ENCODE measurements at regions not wholly inside any gene's neighbourhood (a gene's known extent, or its start where the extent isn't known, plus 50 kb on each side); places are given as distances from the start of the nearest gene placed in this dataset.
"Not testable (repeated sequence)": the region's sequence is repeated elsewhere in the genome, so short reads cannot be mapped to it uniquely, and the experiment has no call there.

- no peak for DNase-seq
- peaks cover 10% of the 10 kb centered on the region for H3K27me3 Mint-ChIP-seq (ENCODE audit: unreplicated experiment)
- peaks cover 7% of the 10 kb centered on the region for H3K9me3 Mint-ChIP-seq (ENCODE audit: unreplicated experiment)
- no peak for TF ChIP-seq CTCF (IDR thresholded peaks at IDR 0.05; ENCODE audit: partially characterized antibody, unreplicated experiment)
- H3K27ac Mint-ChIP-seq (ENCODE audit: unreplicated experiment): no peak overlapping the region
- no peak overlapping the region for H3K4me3 Mint-ChIP-seq (ENCODE audit: unreplicated experiment)
- peaks cover 8% of the 10 kb centered on the region for H3K36me3 Mint-ChIP-seq (ENCODE audit: unreplicated experiment)
- no peaks in the 10 kb centered on the region for H3K4me1 Mint-ChIP-seq (ENCODE audit: low read depth, unreplicated experiment)
These were observed 77.0 kb upstream of the ATL2 start for GRCh38 chr2:38454081-38454480.

- not testable (repeated sequence) for H3K27me3 Mint-ChIP-seq (ENCODE audit: unreplicated experiment); H3K4me1 Mint-ChIP-seq (ENCODE audit: low read depth, unreplicated experiment)
These were observed 74.7 kb upstream of the ATL2 start for GRCh38 chr2:38451778-38452177.

GRCh38 chr2:38450509-38450908 is 73.4 kb upstream of the ATL2 start:
- Mint-ChIP-seq H3K4me3 (ENCODE audit: unreplicated experiment) (no peak overlapping the region), H3K9me3 (ENCODE audit: unreplicated experiment) (peaks cover 1% of the 10 kb centered on the region), H3K27me3 (ENCODE audit: unreplicated experiment) (peaks cover 2% of the 10 kb centered on the region), H3K27ac (ENCODE audit: unreplicated experiment) (no peak overlapping the region), H3K36me3 (ENCODE audit: unreplicated experiment) (no peaks in the 10 kb centered on the region), H3K4me1 (ENCODE audit: low read depth, unreplicated experiment) (peaks cover 5% of the 10 kb centered on the region)
- no peak for DNase-seq
- TF ChIP-seq CTCF (IDR thresholded peaks at IDR 0.05; ENCODE audit: partially characterized antibody, unreplicated experiment): no peak

More at GRCh38 chr2:38451778-38452177, 74.7 kb upstream of the ATL2 start:
- DNase-seq; H3K4me3 Mint-ChIP-seq (ENCODE audit: unreplicated experiment); H3K36me3 Mint-ChIP-seq (ENCODE audit: unreplicated experiment); H3K27ac Mint-ChIP-seq (ENCODE audit: unreplicated experiment); H3K9me3 Mint-ChIP-seq (ENCODE audit: unreplicated experiment): not testable (repeated sequence)

GRCh38 chr2:38448692-38449410 is 71.8 kb upstream of the ATL2 start:
- TF ChIP-seq CTCF (IDR thresholded peaks at IDR 0.05; ENCODE audit: partially characterized antibody, unreplicated experiment): no peak
- Mint-ChIP-seq H3K4me3 (ENCODE audit: unreplicated experiment) (no peak overlapping the region), H3K36me3 (ENCODE audit: unreplicated experiment) (no peaks in the 10 kb centered on the region), H3K27ac (ENCODE audit: unreplicated experiment) (no peak overlapping the region), H3K9me3 (ENCODE audit: unreplicated experiment) (peaks cover 5% of the 10 kb centered on the region), H3K27me3 (ENCODE audit: unreplicated experiment) (peaks cover 2% of the 10 kb centered on the region), H3K4me1 (ENCODE audit: low read depth, unreplicated experiment) (peaks cover 5% of the 10 kb centered on the region)
- DNase-seq: no peak

GRCh38 chr2:38446906-38447561 is 70.0 kb upstream of the ATL2 start:
- Mint-ChIP-seq H3K4me1 (ENCODE audit: low read depth, unreplicated experiment) (peaks cover 17% of the 10 kb centered on the region), H3K4me3 (ENCODE audit: unreplicated experiment) (no peak overlapping the region), H3K9me3 (ENCODE audit: unreplicated experiment) (peaks cover 5% of the 10 kb centered on the region), H3K27me3 (ENCODE audit: unreplicated experiment) (no peaks in the 10 kb centered on the region), H3K27ac (ENCODE audit: unreplicated experiment) (no peak overlapping the region), H3K36me3 (ENCODE audit: unreplicated experiment) (no peaks in the 10 kb centered on the region)
- DNase-seq: no peak
- no peak for TF ChIP-seq CTCF (IDR thresholded peaks at IDR 0.05; ENCODE audit: partially characterized antibody, unreplicated experiment)

Measured in glutamatergic neuron (in vitro differentiated cells).